Neuronal stem cell (in vitro differentiated cells): ENCODE measurements at regions not wholly inside any gene's neighbourhood (a gene's known extent, or its start where the extent isn't known, plus 50 kb on each side); places are given as distances from the start of the nearest gene placed in this dataset.

Source experiments
- DNase-seq: peaks from one replicate; pipeline ENCODE4 v3.0.0-alpha.2; 2013; ENCODE audit warnings: low spot score
- H2AFZ ChIP-seq: one replicate; pipeline ENCODE4 v1.6.1; 2013; ENCODE audit warnings: mild to moderate bottlenecking, low read length, inconsistent platforms
- H2AK5ac ChIP-seq: 2 replicates; pipeline ENCODE4 v1.6.1; 2013; ENCODE audit warnings: low read depth, mild to moderate bottlenecking, inconsistent platforms, low read length, moderate library complexity, mixed read lengths
- H2BK120ac ChIP-seq: 2 replicates; pipeline ENCODE4 v1.6.1; 2013; ENCODE audit warnings: low read depth, mild to moderate bottlenecking, inconsistent platforms, low read length, moderate library complexity, mixed read lengths
- H2BK12ac ChIP-seq: one replicate; pipeline ENCODE4 v1.6.1; 2013; ENCODE audit warnings: low read length, inconsistent platforms
- H2BK15ac ChIP-seq: 2 replicates; pipeline ENCODE4 v1.6.1; 2013; ENCODE audit warnings: mild to moderate bottlenecking, low read length, inconsistent platforms, mixed read lengths
- H2BK5ac ChIP-seq: one replicate; pipeline ENCODE4 v1.6.1; 2013; ENCODE audit warnings: inconsistent platforms, mild to moderate bottlenecking, low read length, moderate library complexity
- H3K14ac ChIP-seq: one replicate; pipeline ENCODE4 v1.6.1; 2013; ENCODE audit warnings: low read length, inconsistent platforms
- H3K18ac ChIP-seq: 2 replicates; pipeline ENCODE4 v1.6.1; 2013; ENCODE audit warnings: low read length, inconsistent platforms
- H3K23ac ChIP-seq: 2 replicates; pipeline ENCODE4 v1.6.1; 2013; ENCODE audit warnings: low read depth, mild to moderate bottlenecking, mixed read lengths, low read length, inconsistent platforms; ENCODE audit not compliant: poor library complexity
- H3K27ac ChIP-seq: replicated peaks from 3 replicates; pipeline ENCODE4 v1.5.1; 2013; ENCODE audit warnings: low read length, inconsistent platforms
- H3K27me3 ChIP-seq, 3 experiments: 2 replicates each; pipeline ENCODE4 v1.6.1; 2013; ENCODE audit warnings: low read length in 3 of 3, mild to moderate bottlenecking in 2 of 3, inconsistent platforms in 1 of 3, low read depth in 1 of 3, mixed read lengths in 1 of 3, moderate library complexity in 1 of 3; ENCODE audit not compliant: control insufficient read depth in 3 of 3, insufficient read depth in 3 of 3
- H3K36me3 ChIP-seq, 2 donors: replicated peaks in 1 of 2; 2 replicates each; pipeline ENCODE4 v1.6.1; 2013; ENCODE audit warnings: low read length in 2 of 2; ENCODE audit not compliant: control insufficient read depth in 2 of 2, insufficient read depth in 2 of 2
- H3K4ac ChIP-seq: 2 replicates; pipeline ENCODE4 v1.6.1; 2013; ENCODE audit warnings: inconsistent platforms, mild to moderate bottlenecking, low read length, moderate library complexity
- H3K4me1 ChIP-seq, 2 donors: 1 replicate in 1 of 2; 2 replicates in 1 of 2; pipeline ENCODE4 v1.6.1; 2013; ENCODE audit warnings: low read length in 2 of 2, low read depth in 1 of 2; ENCODE audit not compliant: control insufficient read depth in 2 of 2, insufficient read depth in 1 of 2
- H3K4me2 ChIP-seq: one replicate; pipeline ENCODE4 v1.6.1; 2013; ENCODE audit warnings: mild to moderate bottlenecking, low read length, inconsistent platforms; ENCODE audit not compliant: insufficient read depth, poor library complexity, severe bottlenecking
- H3K4me3 ChIP-seq, 2 donors: 2 replicates each; pipeline ENCODE4 v1.5.1; 2013; ENCODE audit warnings: low read length in 2 of 2, mild to moderate bottlenecking in 2 of 2, inconsistent platforms in 1 of 2, moderate library complexity in 1 of 2
- H3K79me1 ChIP-seq: one replicate; pipeline ENCODE4 v1.6.1; 2013; ENCODE audit warnings: low read depth, mild to moderate bottlenecking, inconsistent platforms, low read length, moderate library complexity
- H3K9ac ChIP-seq: one replicate; pipeline ENCODE4 v1.6.1; 2013; ENCODE audit warnings: mild to moderate bottlenecking, low read depth, low read length, inconsistent platforms; ENCODE audit not compliant: poor library complexity
- H3K9me3 ChIP-seq, 2 donors: replicated peaks in 1 of 2; 2 replicates each; pipeline versions ENCODE3 to v1.6.1; 2013; ENCODE audit warnings: low read length in 2 of 2, mild to moderate bottlenecking in 2 of 2, inconsistent platforms in 1 of 2, low read depth in 1 of 2, mixed read lengths in 1 of 2, moderate library complexity in 1 of 2; ENCODE audit not compliant: control insufficient read depth in 2 of 2, insufficient read depth in 1 of 2
- H4K8ac ChIP-seq: one replicate; pipeline ENCODE4 v1.6.1; 2013; ENCODE audit warnings: low read depth, mild to moderate bottlenecking, inconsistent platforms, low read length, moderate library complexity
- H4K91ac ChIP-seq: one replicate; pipeline ENCODE4 v1.6.1; 2013; ENCODE audit warnings: low read length, low read depth, mild to moderate bottlenecking, inconsistent platforms; ENCODE audit not compliant: poor library complexity
- WGBS, 2 donors: extraction: QIAGEN DNeasy Blood & Tissue Kit; methylation state at CpG; one replicate each; pipeline ENCODE4 v1.1.7; 2013; ENCODE audit warnings: missing lambda C conversion rate in 2 of 2, mixed read lengths in 1 of 2; ENCODE audit not compliant: insufficient read length in 2 of 2, insufficient replicate concordance in 1 of 2; ENCODE audit errors: extremely low coverage in 2 of 2; 5-methylcytosine and 5-hydroxymethylcytosine counted together

GRCh38 chr6:145018027-145018426 is 717.3 kb downstream of the EPM2A start:
- no peak for DNase-seq
- H3K9ac ChIP-seq, result no peak overlapping the region
- H2BK12ac ChIP-seq, result no peak overlapping the region
- H3K36me3 ChIP-seq, result no peaks in the 10 kb centered on the region
- H4K91ac ChIP-seq, result no peak overlapping the region
- no peaks in the 10 kb centered on the region for H3K27me3 ChIP-seq
- no peak overlapping the region for H2AFZ ChIP-seq
- no peaks in the 10 kb centered on the region for H3K4me1 ChIP-seq
- H3K14ac ChIP-seq, result no peak overlapping the region
- no peaks in the 10 kb centered on the region for H3K9me3 ChIP-seq
- H2BK120ac ChIP-seq, result no peak overlapping the region
- H3K27ac ChIP-seq, result no peak overlapping the region
- no peak overlapping the region for H3K4me2 ChIP-seq
- H3K4me3 ChIP-seq, result no peak overlapping the region
- H2BK5ac ChIP-seq, result no peak overlapping the region
- H3K4ac ChIP-seq, result no peak overlapping the region
- no peak overlapping the region for H2BK15ac ChIP-seq
- H3K79me1 ChIP-seq, result no peaks in the 10 kb centered on the region
- WGBS, 2 donors, result no CpG with 5 or more reads among the region's 3 CpGs
- H3K23ac ChIP-seq, result no peak overlapping the region
- no peak overlapping the region for H4K8ac ChIP-seq
- H3K18ac ChIP-seq, result no peak overlapping the region
- no peak overlapping the region for H2AK5ac ChIP-seq

- Histone ChIP-seq H3K4me3 (no peak overlapping the region), H3K4me1 (no peaks in the 10 kb centered on the region), H2BK120ac (no peak overlapping the region), H3K14ac (no peak overlapping the region), H3K27me3 (no peaks in the 10 kb centered on the region), H4K91ac (no peak overlapping the region), H3K9me3 (no peaks in the 10 kb centered on the region), H3K79me1 (no peaks in the 10 kb centered on the region), H3K23ac (no peak overlapping the region), H3K18ac (no peak overlapping the region), H2BK15ac (no peak overlapping the region), H2AK5ac (no peak overlapping the region), H3K4me2 (no peak overlapping the region), H3K9ac (no peak overlapping the region), H2BK5ac (no peak overlapping the region), H3K36me3 (no peaks in the 10 kb centered on the region), H3K27ac (no peak overlapping the region), H2AFZ (no peak overlapping the region), H2BK12ac (no peak overlapping the region), H4K8ac (no peak overlapping the region), H3K4ac (no peak overlapping the region)
- DNase-seq, result no peak
- no CpG with 5 or more reads among the region's 2 CpGs for WGBS, 2 donors
Measured at GRCh38 chr6:145020114-145020513, 715.2 kb downstream of the EPM2A start.

- Histone ChIP-seq H3K27ac (no peak overlapping the region), H3K9ac (no peak overlapping the region), H2BK120ac (no peak overlapping the region), H3K23ac (no peak overlapping the region), H3K14ac (no peak overlapping the region), H2AK5ac (no peak overlapping the region), H3K36me3 (no peaks in the 10 kb centered on the region), H3K4me2 (no peak overlapping the region), H3K9me3 (no peaks in the 10 kb centered on the region), H3K4me1 (no peaks in the 10 kb centered on the region), H2BK12ac (no peak overlapping the region), H4K8ac (no peak overlapping the region), H3K4me3 (no peak overlapping the region), H3K79me1 (no peaks in the 10 kb centered on the region), H2BK15ac (no peak overlapping the region), H3K18ac (no peak overlapping the region), H2AFZ (no peak overlapping the region), H3K27me3 (no peaks in the 10 kb centered on the region), H3K4ac (no peak overlapping the region), H4K91ac (no peak overlapping the region), H2BK5ac (no peak overlapping the region)
- no CpG with 5 or more reads among the region's 1 CpG for WGBS, 2 donors
- no peak for DNase-seq
Measured at GRCh38 chr6:145020543-145020942, 714.8 kb downstream of the EPM2A start.

- H4K91ac ChIP-seq, result no peak overlapping the region
- H3K27me3 ChIP-seq, result no peaks in the 10 kb centered on the region
- no peak overlapping the region for H3K4ac ChIP-seq
- no peak overlapping the region for H2AK5ac ChIP-seq
- H2BK12ac ChIP-seq, result no peak overlapping the region
- no peak overlapping the region for H4K8ac ChIP-seq
- no peak for DNase-seq
- H3K4me2 ChIP-seq, result no peak overlapping the region
- no peak overlapping the region for H3K14ac ChIP-seq
- H2BK5ac ChIP-seq, result no peak overlapping the region
- H3K4me1 ChIP-seq, result no peaks in the 10 kb centered on the region
- H3K79me1 ChIP-seq, result no peaks in the 10 kb centered on the region
- H3K4me3 ChIP-seq, result no peak overlapping the region
- H3K36me3 ChIP-seq, result no peaks in the 10 kb centered on the region
- H2AFZ ChIP-seq, result no peak overlapping the region
- no peak overlapping the region for H3K23ac ChIP-seq
- no peak overlapping the region for H3K27ac ChIP-seq
- no peak overlapping the region for H3K18ac ChIP-seq
- H2BK15ac ChIP-seq, result no peak overlapping the region
- no peaks in the 10 kb centered on the region for H3K9me3 ChIP-seq
- no peak overlapping the region for H2BK120ac ChIP-seq
- no peak overlapping the region for H3K9ac ChIP-seq
- whole genome bisulfite sequencing, 2 donors, result no CpG with 5 or more reads among the region's 3 CpGs
Measured at GRCh38 chr6:145022199-145022796, 713.0 kb downstream of the EPM2A start.
